Liver (tissue), 8 donors: ENCODE measurements at regions not wholly inside any gene's neighbourhood (a gene's known extent, or its start where the extent isn't known, plus 50 kb on each side); places are given as distances from the start of the nearest gene placed in this dataset.

Experiments
- DNase-seq: peaks from one replicate; pipeline ENCODE4 v3.0.0-alpha.2; 2017; ENCODE audit warnings: low spot score
- H3K27ac ChIP-seq, 2 donors: one replicate each; pipeline ENCODE4 v1.7.0; 2013; ENCODE audit warnings: inconsistent platforms in 2 of 2, low read length in 2 of 2, control low read depth in 1 of 2, low read depth in 1 of 2, mild to moderate bottlenecking in 1 of 2
- H3K27me3 ChIP-seq, 4 donors: one replicate each; pipeline versions ENCODE4 v1.6.1 to v1.7.0; 2013; ENCODE audit warnings: low read length in 3 of 4, inconsistent platforms in 1 of 4, mild to moderate bottlenecking in 1 of 4, moderate library complexity in 1 of 4; ENCODE audit not compliant: control insufficient read depth in 4 of 4, insufficient read depth in 4 of 4
- H3K36me3 ChIP-seq, 4 donors: one replicate each; pipeline versions ENCODE4 v1.6.1 to v1.7.0; 2013; ENCODE audit warnings: low read length in 3 of 4, mild to moderate bottlenecking in 3 of 4, low read depth in 1 of 4, moderate library complexity in 1 of 4; ENCODE audit not compliant: control insufficient read depth in 4 of 4, insufficient read depth in 3 of 4
- H3K4me1 ChIP-seq, 4 donors: one replicate each; pipeline versions ENCODE4 v1.6.1 to v1.7.0; 2013; ENCODE audit warnings: low read length in 3 of 4, mild to moderate bottlenecking in 3 of 4, moderate library complexity in 1 of 4; ENCODE audit not compliant: control insufficient read depth in 4 of 4, insufficient read depth in 4 of 4
- H3K4me3 ChIP-seq, 3 donors: one replicate each; pipeline versions ENCODE4 v1.6.1 to v1.7.0; 2013; ENCODE audit warnings: low read length in 3 of 3, control low read depth in 1 of 3, low read depth in 1 of 3, mild to moderate bottlenecking in 1 of 3
- H3K9ac ChIP-seq, 2 donors: one replicate each; pipeline ENCODE4 v1.7.0; 2013; ENCODE audit warnings: low read length in 2 of 2, mild to moderate bottlenecking in 2 of 2, moderate library complexity in 2 of 2, control low read depth in 1 of 2, low read depth in 1 of 2
- H3K9me3 ChIP-seq, 4 donors: one replicate each; pipeline versions ENCODE4 v1.6.1 to v1.7.0; 2013; ENCODE audit warnings: low read length in 3 of 4; ENCODE audit not compliant: control insufficient read depth in 4 of 4
- EGR1 ChIP-seq, 2 donors: IDR thresholded peaks; 2 replicates each; pipeline ENCODE4 v1.6.1; 2016 to 2018; ENCODE audit warnings: antibody characterized with exemption in 2 of 2, low read depth in 2 of 2
- FOXA1 ChIP-seq: IDR thresholded peaks from 2 replicates; pipeline ENCODE4 v1.6.1; 2016; ENCODE audit warnings: antibody characterized with exemption
- GABPA ChIP-seq, 2 donors: IDR thresholded peaks in 1 of 2; conservative IDR thresholded peaks in 1 of 2; 2 replicates each; pipeline ENCODE4 v1.6.1; 2016; ENCODE audit warnings: antibody characterized with exemption in 2 of 2, mild to moderate bottlenecking in 1 of 2, moderate library complexity in 1 of 2
- HNF4A ChIP-seq, 2 donors: conservative IDR thresholded peaks; 2 replicates each; pipeline ENCODE4 v1.6.1; 2016; ENCODE audit warnings: antibody characterized with exemption in 2 of 2, mild to moderate bottlenecking in 2 of 2
- HNF4G ChIP-seq: IDR thresholded peaks from 2 replicates; pipeline ENCODE4 v1.6.1; 2016; ENCODE audit warnings: antibody characterized with exemption
- JUND ChIP-seq, 2 donors: IDR thresholded peaks; 2 replicates each; pipeline ENCODE4 v1.6.1; 2016; ENCODE audit warnings: antibody characterized with exemption in 2 of 2
- NR2F2 ChIP-seq: IDR thresholded peaks from 2 replicates; pipeline ENCODE4 v1.6.1; 2016; ENCODE audit warnings: antibody characterized with exemption
- RAD21 ChIP-seq, 2 donors: IDR thresholded peaks; 2 replicates each; pipeline ENCODE4 v1.6.1; 2016; ENCODE audit warnings: antibody characterized with exemption in 2 of 2, mild to moderate bottlenecking in 2 of 2
- RXRA ChIP-seq, 2 donors: IDR thresholded peaks; 2 replicates each; pipeline ENCODE4 v1.6.1; 2017 to 2018; ENCODE audit warnings: antibody characterized with exemption in 2 of 2, mild to moderate bottlenecking in 1 of 2
- SP1 ChIP-seq: IDR thresholded peaks from 2 replicates; pipeline ENCODE4 v1.6.1; 2018; ENCODE audit warnings: antibody characterized with exemption, mild to moderate bottlenecking
- TAF1 ChIP-seq: conservative IDR thresholded peaks from 2 replicates; pipeline ENCODE4 v1.6.1; 2016; ENCODE audit warnings: antibody characterized with exemption, mild to moderate bottlenecking
- YY1 ChIP-seq: IDR thresholded peaks from 2 replicates; pipeline ENCODE4 v1.6.1; 2016; ENCODE audit warnings: antibody characterized with exemption, mild to moderate bottlenecking
- ZBTB33 ChIP-seq: IDR thresholded peaks from 2 replicates; pipeline ENCODE4 v1.6.1; 2016; ENCODE audit warnings: antibody characterized with exemption
- WGBS: extraction: QIAGEN DNeasy Blood & Tissue Kit; methylation state at CpG from one replicate; pipeline ENCODE4 v1.1.7; 2013; 5-methylcytosine and 5-hydroxymethylcytosine counted together
- TF ChIP-seq, protein P1 (sequence below): IDR thresholded peaks from 2 replicates; pipeline ENCODE4 v1.6.1; 2016; ENCODE audit warnings: antibody characterized with exemption
- TF ChIP-seq, protein P2 (sequence below): IDR thresholded peaks from 2 replicates; pipeline ENCODE4 v1.6.1; 2016; ENCODE audit warnings: antibody characterized with exemption
- TF ChIP-seq, protein P3 (sequence below): fragments of 150-350 bp; IDR thresholded peaks from 2 replicates; pipeline ENCODE4 v1.5.1; 2017; ENCODE audit warnings: improper control_type of control experiment, low read depth, low read length; ENCODE audit not compliant: missing input control
- donor health status: healthy.
- donor health status: healthy.
- donor health status: healthy.
- donor health status: healthy.
- donor health status: healthy.

- TF ChIP-seq HNF4A (conservative IDR thresholded peaks at IDR 0.05) (no peak), GABPA (IDR thresholded peaks at IDR 0.05 in 1 of 2, conservative IDR thresholded peaks at IDR 0.05 in 1 of 2) (no peak)
Measured at GRCh38 chr14:31968956-31969698, 108.0 kb upstream of the ARHGAP5 start (continued).

DNA sequence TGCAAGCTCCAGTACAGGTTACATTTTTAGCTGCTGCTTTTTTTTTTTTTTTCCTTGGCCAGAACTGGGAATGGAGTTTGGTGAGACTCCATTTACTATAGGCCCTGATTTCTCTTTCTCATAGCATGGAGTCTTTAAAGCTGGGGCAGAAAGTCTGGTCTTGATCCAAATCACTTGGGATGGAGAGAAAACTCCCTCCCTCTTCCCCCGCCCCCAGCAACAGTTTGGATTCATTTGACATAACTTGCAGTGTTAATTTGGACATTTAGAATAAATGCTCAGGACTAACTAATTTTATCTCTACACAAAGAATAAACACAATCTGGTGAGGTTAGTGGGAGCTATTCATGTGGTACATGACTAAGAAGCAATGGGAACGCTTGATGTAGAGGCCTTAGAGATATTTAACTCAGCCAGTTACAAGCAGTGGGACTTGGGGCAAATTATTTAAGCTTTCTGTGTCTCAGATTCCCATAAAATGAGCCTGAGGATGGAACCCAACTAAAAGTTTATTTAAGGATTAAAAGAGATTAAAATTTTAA is 107.3 kb upstream of the ARHGAP5 start:
- no peak overlapping the region for H3K27ac ChIP-seq
- H3K27me3 ChIP-seq = no peaks in the 10 kb centered on the region
- DNase-seq = no peak
- H3K4me1 ChIP-seq = peaks cover 6 to 25% (median 11%) of the 10 kb centered on the region in 4 donors
- no peak overlapping the region for H3K9ac ChIP-seq
- WGBS = 91% methylated on average over 2 of the region's 2 CpGs
- H3K9me3 ChIP-seq = peaks cover 6 to 22% (median 11%) of the 10 kb centered on the region in 4 donors
- TF ChIP-seq RAD21 (IDR thresholded peaks at IDR 0.05) = no peak
- H3K4me3 ChIP-seq = no peak overlapping the region
- no peaks in the 10 kb centered on the region for H3K36me3 ChIP-seq

GRCh38 chr14:31970744-31971143 is 106.4 kb upstream of the ARHGAP5 start:
- H3K4me1 ChIP-seq = peaks cover 6 to 21% (median 8%) of the 10 kb centered on the region in 4 donors
- no peak overlapping the region for H3K9ac ChIP-seq
- H3K27me3 ChIP-seq = no peaks in the 10 kb centered on the region
- H3K36me3 ChIP-seq = no peaks in the 10 kb centered on the region
- 95% methylated on average over 1 of the region's 1 CpG for WGBS
- DNase-seq = no peak
- H3K9me3 ChIP-seq = peaks cover 6 to 26% (median 11%) of the 10 kb centered on the region in 4 donors
- no peak overlapping the region for H3K4me3 ChIP-seq
- TF ChIP-seq ZBTB33 (no peak), NR2F2 (no peak), FOXA1 (no peak), RXRA (IDR thresholded peaks at IDR 0.05) (no peak), RAD21 (IDR thresholded peaks at IDR 0.05) (no peak), HNF4G (no peak), GABPA (IDR thresholded peaks at IDR 0.05 in 1 of 2, conservative IDR thresholded peaks at IDR 0.05 in 1 of 2) (no peak), SP1 (no peak), TAF1 (no peak), EGR1 (IDR thresholded peaks at IDR 0.05; ENCODE audit: low read depth in 2 of 2) (no peak), HNF4A (conservative IDR thresholded peaks at IDR 0.05) (no peak), JUND (IDR thresholded peaks at IDR 0.05) (no peak), YY1 (no peak)
- TF ChIP-seq, protein P1, sequence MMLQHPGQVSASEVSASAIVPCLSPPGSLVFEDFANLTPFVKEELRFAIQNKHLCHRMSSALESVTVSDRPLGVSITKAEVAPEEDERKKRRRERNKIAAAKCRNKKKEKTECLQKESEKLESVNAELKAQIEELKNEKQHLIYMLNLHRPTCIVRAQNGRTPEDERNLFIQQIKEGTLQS = no peak
- TF ChIP-seq, protein P2, sequence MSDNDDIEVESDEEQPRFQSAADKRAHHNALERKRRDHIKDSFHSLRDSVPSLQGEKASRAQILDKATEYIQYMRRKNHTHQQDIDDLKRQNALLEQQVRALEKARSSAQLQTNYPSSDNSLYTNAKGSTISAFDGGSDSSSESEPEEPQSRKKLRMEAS = no peak
- TF ChIP-seq, protein P3, sequence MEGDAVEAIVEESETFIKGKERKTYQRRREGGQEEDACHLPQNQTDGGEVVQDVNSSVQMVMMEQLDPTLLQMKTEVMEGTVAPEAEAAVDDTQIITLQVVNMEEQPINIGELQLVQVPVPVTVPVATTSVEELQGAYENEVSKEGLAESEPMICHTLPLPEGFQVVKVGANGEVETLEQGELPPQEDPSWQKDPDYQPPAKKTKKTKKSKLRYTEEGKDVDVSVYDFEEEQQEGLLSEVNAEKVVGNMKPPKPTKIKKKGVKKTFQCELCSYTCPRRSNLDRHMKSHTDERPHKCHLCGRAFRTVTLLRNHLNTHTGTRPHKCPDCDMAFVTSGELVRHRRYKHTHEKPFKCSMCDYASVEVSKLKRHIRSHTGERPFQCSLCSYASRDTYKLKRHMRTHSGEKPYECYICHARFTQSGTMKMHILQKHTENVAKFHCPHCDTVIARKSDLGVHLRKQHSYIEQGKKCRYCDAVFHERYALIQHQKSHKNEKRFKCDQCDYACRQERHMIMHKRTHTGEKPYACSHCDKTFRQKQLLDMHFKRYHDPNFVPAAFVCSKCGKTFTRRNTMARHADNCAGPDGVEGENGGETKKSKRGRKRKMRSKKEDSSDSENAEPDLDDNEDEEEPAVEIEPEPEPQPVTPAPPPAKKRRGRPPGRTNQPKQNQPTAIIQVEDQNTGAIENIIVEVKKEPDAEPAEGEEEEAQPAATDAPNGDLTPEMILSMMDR = no peak
- no peak overlapping the region for H3K27ac ChIP-seq
